Spleen (tissue), 11 donors: ENCODE measurements at regions not wholly inside any gene's neighbourhood (a gene's known extent, or its start where the extent isn't known, plus 50 kb on each side); places are given as distances from the start of the nearest gene placed in this dataset.

Experiments
- DNase-seq: peaks from one replicate; pipeline ENCODE4 v3.0.0-alpha.2; 2020
- H3K27ac ChIP-seq, 8 donors: fragments of 200-600 bp; sonication (generic) in 7 of 8; 1 replicate in 4 of 8; 2 replicates in 4 of 8; pipeline versions ENCODE4 v1.5.0 to v1.8.0; 2016 to 2021; ENCODE audit warnings: inconsistent platforms in 4 of 8, mild to moderate bottlenecking in 4 of 8, moderate library complexity in 1 of 8
- H3K27me3 ChIP-seq, 7 donors: fragments of 200-600 bp; sonication (generic) in 6 of 7; replicated peaks in 1 of 7; 1 replicate in 4 of 7; 2 replicates in 3 of 7; pipeline versions ENCODE4 v1.5.0 to v1.8.0; 2016 to 2021; ENCODE audit warnings: inconsistent platforms in 3 of 7, mild to moderate bottlenecking in 1 of 7
- H3K36me3 ChIP-seq, 6 donors: fragments of 200-600 bp; sonication (generic) in 5 of 6; 1 replicate in 4 of 6; 2 replicates in 2 of 6; pipeline versions ENCODE4 v1.5.0 to v1.8.0; 2016 to 2021; ENCODE audit warnings: inconsistent platforms in 2 of 6
- H3K4me1 ChIP-seq, 6 donors: fragments of 200-600 bp; sonication (generic) in 5 of 6; 1 replicate in 3 of 6; 2 replicates in 3 of 6; pipeline versions ENCODE4 v1.5.0 to v1.8.0; 2016 to 2021; ENCODE audit warnings: inconsistent platforms in 3 of 6
- H3K4me3 ChIP-seq, 8 donors: fragments of 200-600 bp; sonication (generic) in 7 of 8; 1 replicate in 4 of 8; 2 replicates in 4 of 8; pipeline versions ENCODE4 v1.5.0 to v1.8.0; 2016 to 2021; ENCODE audit warnings: inconsistent platforms in 4 of 8, mild to moderate bottlenecking in 4 of 8, moderate library complexity in 2 of 8
- H3K9me3 ChIP-seq, 8 donors: fragments of 200-600 bp; sonication (generic) in 7 of 8; 1 replicate in 4 of 8; 2 replicates in 4 of 8; pipeline versions ENCODE4 v1.5.0 to v1.8.0; 2016 to 2021; ENCODE audit warnings: inconsistent platforms in 4 of 8
- POLR2A ChIP-seq, 3 donors: fragments of 450-650 bp; IDR thresholded peaks; one replicate each; pipeline ENCODE4 v1.5.1; 2017; ENCODE audit warnings: antibody characterized with exemption in 3 of 3, mild to moderate bottlenecking in 1 of 3
- POLR2AphosphoS5 ChIP-seq, 3 donors: sonication (generic); formaldehyde crosslinking; IDR thresholded peaks; one replicate each; pipeline ENCODE4 v1.5.1; 2017; ENCODE audit warnings: antibody characterized with exemption in 3 of 3
- WGBS, 5 donors: extraction: QIAGEN DNeasy Blood & Tissue Kit in 3 of 5; methylation state at CpG; one replicate each; pipeline versions ENCODE4 v1.1.5 to v1.1.7; 2013 to 2018; 5-methylcytosine and 5-hydroxymethylcytosine counted together
- intact Hi-C: fragments of 100-400 bp; cut with DNase I; formaldehyde crosslinking; loops from one replicate; pipeline ENCODE4 v1.15.0; 2023; ENCODE audit warnings: low total_unique reads
- TF ChIP-seq, protein P1 (sequence below), 11 experiments: fragments of 200-600 bp in 7 of 11; fragments of 450-650 bp in 4 of 11; sonication (generic) in 4 of 11; IDR thresholded peaks in 8 of 11; conservative IDR thresholded peaks in 3 of 11; 1 replicate in 7 of 11; 2 replicates in 4 of 11; pipeline versions ENCODE4 v1.4.0 to v1.8.0; 2016 to 2021; ENCODE audit warnings: antibody characterized with exemption in 11 of 11, inconsistent platforms in 4 of 11, mild to moderate bottlenecking in 1 of 11
- donor health status: healthy with polysubstance abuse.
- donor health status: DM: no; HTN: no; CAD: no; lungs with moderate emphysema.
- donor health status: DM: no; HTN: no; CAD: no.
- donor health status: Bipolar disorder and iron deficiency.
- donor health status: healthy.
- donor health status: DM: no; HTN: no; CAD: no.
- donor health status: DM: yes; HTN: yes; CAD: no.

DNA sequence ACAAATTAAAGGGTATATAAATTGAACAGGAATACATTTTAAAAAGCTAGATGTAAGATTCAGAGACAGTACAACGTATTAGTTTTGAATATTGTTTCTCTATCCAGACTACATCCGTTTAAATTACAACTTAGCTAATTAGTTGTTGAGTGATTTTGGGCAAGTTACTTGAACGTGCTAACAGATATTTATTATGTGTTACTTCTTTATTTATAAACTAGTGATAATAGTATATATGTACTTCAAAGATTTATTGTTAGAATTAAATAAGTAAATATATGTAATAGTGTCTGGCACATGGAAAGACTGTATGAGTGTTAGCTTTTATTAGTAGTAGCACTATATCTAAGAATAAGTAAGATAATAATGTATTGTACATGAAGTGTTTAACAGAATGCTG lies 92.0 kb upstream of the GBE1 start:
- H3K36me3 ChIP-seq: no peaks in the 10 kb centered on the region
- H3K9me3 ChIP-seq: no peaks in the 10 kb centered on the region
- no peaks in the 10 kb centered on the region for H3K27me3 ChIP-seq
- no peaks in the 10 kb centered on the region for H3K4me1 ChIP-seq
- TF ChIP-seq, protein P1, sequence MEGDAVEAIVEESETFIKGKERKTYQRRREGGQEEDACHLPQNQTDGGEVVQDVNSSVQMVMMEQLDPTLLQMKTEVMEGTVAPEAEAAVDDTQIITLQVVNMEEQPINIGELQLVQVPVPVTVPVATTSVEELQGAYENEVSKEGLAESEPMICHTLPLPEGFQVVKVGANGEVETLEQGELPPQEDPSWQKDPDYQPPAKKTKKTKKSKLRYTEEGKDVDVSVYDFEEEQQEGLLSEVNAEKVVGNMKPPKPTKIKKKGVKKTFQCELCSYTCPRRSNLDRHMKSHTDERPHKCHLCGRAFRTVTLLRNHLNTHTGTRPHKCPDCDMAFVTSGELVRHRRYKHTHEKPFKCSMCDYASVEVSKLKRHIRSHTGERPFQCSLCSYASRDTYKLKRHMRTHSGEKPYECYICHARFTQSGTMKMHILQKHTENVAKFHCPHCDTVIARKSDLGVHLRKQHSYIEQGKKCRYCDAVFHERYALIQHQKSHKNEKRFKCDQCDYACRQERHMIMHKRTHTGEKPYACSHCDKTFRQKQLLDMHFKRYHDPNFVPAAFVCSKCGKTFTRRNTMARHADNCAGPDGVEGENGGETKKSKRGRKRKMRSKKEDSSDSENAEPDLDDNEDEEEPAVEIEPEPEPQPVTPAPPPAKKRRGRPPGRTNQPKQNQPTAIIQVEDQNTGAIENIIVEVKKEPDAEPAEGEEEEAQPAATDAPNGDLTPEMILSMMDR (IDR thresholded peaks at IDR 0.05 in 8 of 11, conservative IDR thresholded peaks at IDR 0.05 in 3 of 11): no peak
- TF ChIP-seq POLR2A (IDR thresholded peaks at IDR 0.05): no peak
- TF ChIP-seq POLR2AphosphoS5 (IDR thresholded peaks at IDR 0.05): no peak
- intact Hi-C loops: no loop called here
- 82 to 90% (median 85%) methylated on average over 3 of the region's 3 CpGs for WGBS, 5 donors
- no peak for DNase-seq
- no peak overlapping the region for H3K27ac ChIP-seq
- no peak overlapping the region for H3K4me3 ChIP-seq

DNA sequence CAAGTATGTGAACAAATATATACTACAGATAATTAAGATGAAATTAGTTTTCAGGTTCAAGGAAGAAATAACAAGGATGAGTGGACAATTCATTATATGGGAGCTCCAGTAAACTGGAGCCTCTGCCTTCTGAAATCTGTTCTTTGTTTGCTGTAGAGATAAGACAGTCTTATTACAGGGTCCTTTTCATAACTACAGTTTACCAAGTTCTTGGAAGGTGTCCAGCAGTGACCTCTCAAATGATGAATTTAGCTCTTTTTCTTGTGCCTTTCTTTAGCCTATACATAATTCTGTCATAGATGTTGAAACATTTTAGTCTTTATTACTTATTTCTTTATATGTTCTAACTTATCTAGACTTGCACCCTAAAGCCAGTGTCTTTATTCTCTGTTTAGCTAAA lies 89.7 kb upstream of the GBE1 start:
- Histone ChIP-seq H3K27ac (no peak overlapping the region), H3K27me3 (no peaks in the 10 kb centered on the region), H3K9me3 (no peaks in the 10 kb centered on the region), H3K36me3 (no peaks in the 10 kb centered on the region), H3K4me3 (no peak overlapping the region), H3K4me1 (no peaks in the 10 kb centered on the region)
- no peak for DNase-seq
- intact Hi-C loops: no loop called here
- no peak for TF ChIP-seq POLR2A (IDR thresholded peaks at IDR 0.05)
- TF ChIP-seq, protein P1 (IDR thresholded peaks at IDR 0.05 in 8 of 11, conservative IDR thresholded peaks at IDR 0.05 in 3 of 11): no peak
- no peak for TF ChIP-seq POLR2AphosphoS5 (IDR thresholded peaks at IDR 0.05)

DNA sequence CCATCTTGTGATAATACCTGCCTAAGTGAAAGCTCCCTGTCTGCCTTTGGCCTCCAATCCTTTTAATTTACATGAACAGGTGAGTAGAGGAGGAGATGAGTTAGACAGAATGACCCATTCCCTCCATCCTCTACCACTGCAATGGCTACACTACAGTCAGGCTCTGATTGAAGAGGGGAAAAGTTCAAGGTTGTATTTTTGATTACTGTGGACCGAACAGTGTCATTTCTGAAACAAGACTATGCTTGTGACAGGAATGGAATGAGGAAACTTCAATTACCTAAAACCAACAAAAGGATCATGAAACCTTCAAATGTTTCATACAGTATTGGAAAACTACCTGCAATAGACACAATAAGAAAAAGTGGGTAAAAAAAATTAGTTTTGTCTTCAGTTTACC lies 85.5 kb upstream of the GBE1 start:
- Histone ChIP-seq H3K4me3 (no peak overlapping the region), H3K36me3 (no peaks in the 10 kb centered on the region), H3K27me3 (no peaks in the 10 kb centered on the region), H3K4me1 (no peaks in the 10 kb centered on the region), H3K27ac (no peak overlapping the region), H3K9me3 (no peaks in the 10 kb centered on the region)
- TF ChIP-seq, protein P1 (IDR thresholded peaks at IDR 0.05 in 8 of 11, conservative IDR thresholded peaks at IDR 0.05 in 3 of 11): no peak
- no peak for TF ChIP-seq POLR2AphosphoS5 (IDR thresholded peaks at IDR 0.05)
- intact Hi-C loops: no loop called here
- 83 to 95% (median 92%) methylated on average over 1 of the region's 1 CpG for WGBS, 5 donors
- no peak for DNase-seq

DNA sequence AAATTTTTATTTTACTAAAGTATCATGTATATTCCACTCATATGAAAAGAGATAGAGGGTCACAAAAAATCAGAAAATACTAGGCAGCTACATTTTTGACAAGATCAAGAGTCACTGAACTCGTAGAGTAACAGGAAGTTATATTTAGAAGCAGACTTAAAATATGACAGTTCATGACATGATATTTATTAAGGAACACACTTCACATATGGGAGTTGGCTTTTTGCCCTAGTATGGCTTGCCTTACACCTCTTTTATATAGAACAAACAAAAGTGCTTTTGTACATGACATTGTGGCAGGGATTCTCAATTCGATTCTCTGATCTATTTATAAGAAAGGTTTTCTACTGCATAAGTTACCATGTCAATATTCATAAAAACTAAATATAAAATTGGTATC lies 80.1 kb upstream of the GBE1 start:
- intact Hi-C loops: no loop called here
- DNase-seq: no peak
- Histone ChIP-seq H3K4me3 (no peak overlapping the region), H3K9me3 (no peaks in the 10 kb centered on the region), H3K27me3 (no peaks in the 10 kb centered on the region), H3K4me1 (no peaks in the 10 kb centered on the region), H3K27ac (no peak overlapping the region), H3K36me3 (no peaks in the 10 kb centered on the region)
- TF ChIP-seq POLR2AphosphoS5 (IDR thresholded peaks at IDR 0.05) (no peak), POLR2A (IDR thresholded peaks at IDR 0.05) (no peak)
- TF ChIP-seq, protein P1 (IDR thresholded peaks at IDR 0.05 in 8 of 11, conservative IDR thresholded peaks at IDR 0.05 in 3 of 11): no peak
- 19 to 22% (median 22%) methylated on average over 2 of the region's 2 CpGs for WGBS, 5 donors
